Retinal pigment epithelial cell (primary cell): ENCODE measurements at regions not wholly inside any gene's neighbourhood (a gene's known extent, or its start where the extent isn't known, plus 50 kb on each side); places are given as distances from the start of the nearest gene placed in this dataset.
A peak's percentile ranks its signal among the peaks of the same experiment; 100 is the strongest.

Source experiments
- DNase-seq: peaks from one replicate; pipeline ENCODE4 v3.0.0-alpha.2; 2010; ENCODE audit warnings: low read depth
- H3K4me3 ChIP-seq: 2 replicates; pipeline ENCODE4 v1.5.1; 2011; ENCODE audit warnings: mild to moderate bottlenecking, low read length, control low read depth, moderate library complexity
- TF ChIP-seq, protein P1 (sequence below): conservative IDR thresholded peaks from 2 replicates; pipeline ENCODE4 v1.5.1; 2011; ENCODE audit warnings: low read depth, low read length, control low read depth, inconsistent platforms

DNA sequence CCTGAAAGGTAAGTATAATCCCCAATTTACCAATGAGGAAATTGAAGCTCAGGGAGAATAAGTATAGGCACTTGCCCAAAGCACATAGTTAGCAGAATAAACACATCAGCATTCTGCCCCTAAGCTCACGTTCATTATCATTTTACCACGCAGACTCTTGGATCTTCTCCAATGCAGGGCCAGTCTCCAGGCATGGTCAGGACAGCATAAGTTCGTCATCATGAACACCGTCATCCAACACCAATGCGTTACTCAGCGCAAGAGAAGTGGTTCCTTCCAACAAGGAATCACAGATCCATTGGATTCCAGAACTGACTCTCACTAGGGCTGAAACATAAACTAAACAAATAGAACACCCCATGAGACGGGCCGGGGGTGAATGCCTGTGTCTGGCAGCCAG, 86.5 kb upstream of the GPM6B start:
- DNase-seq, result no peak
- TF ChIP-seq, protein P1, sequence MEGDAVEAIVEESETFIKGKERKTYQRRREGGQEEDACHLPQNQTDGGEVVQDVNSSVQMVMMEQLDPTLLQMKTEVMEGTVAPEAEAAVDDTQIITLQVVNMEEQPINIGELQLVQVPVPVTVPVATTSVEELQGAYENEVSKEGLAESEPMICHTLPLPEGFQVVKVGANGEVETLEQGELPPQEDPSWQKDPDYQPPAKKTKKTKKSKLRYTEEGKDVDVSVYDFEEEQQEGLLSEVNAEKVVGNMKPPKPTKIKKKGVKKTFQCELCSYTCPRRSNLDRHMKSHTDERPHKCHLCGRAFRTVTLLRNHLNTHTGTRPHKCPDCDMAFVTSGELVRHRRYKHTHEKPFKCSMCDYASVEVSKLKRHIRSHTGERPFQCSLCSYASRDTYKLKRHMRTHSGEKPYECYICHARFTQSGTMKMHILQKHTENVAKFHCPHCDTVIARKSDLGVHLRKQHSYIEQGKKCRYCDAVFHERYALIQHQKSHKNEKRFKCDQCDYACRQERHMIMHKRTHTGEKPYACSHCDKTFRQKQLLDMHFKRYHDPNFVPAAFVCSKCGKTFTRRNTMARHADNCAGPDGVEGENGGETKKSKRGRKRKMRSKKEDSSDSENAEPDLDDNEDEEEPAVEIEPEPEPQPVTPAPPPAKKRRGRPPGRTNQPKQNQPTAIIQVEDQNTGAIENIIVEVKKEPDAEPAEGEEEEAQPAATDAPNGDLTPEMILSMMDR, result no peak
- H3K4me3 ChIP-seq, result no peak overlapping the region

DNA sequence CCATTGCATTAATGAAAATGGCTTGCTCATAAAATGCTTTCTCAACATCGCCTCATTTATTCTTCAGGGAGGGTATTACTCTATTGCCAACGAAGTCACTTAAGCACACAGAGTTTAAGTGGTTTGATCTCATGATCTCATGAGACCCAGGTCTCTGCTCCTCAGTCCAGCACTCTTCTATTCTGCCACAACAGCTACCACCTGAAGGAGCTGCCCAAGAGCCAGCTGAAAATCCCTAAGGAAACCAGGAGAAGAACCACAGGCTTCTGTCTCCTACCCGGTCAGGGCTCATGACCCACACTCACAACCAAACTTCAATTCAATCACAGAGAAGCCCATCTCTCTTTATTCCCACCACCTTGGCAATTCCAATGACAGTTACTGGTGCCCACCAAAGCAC, 85.5 kb upstream of the GPM6B start:
- no peak for DNase-seq
- TF ChIP-seq, protein P1, result no peak
- H3K4me3 ChIP-seq, result no peak overlapping the region

DNA sequence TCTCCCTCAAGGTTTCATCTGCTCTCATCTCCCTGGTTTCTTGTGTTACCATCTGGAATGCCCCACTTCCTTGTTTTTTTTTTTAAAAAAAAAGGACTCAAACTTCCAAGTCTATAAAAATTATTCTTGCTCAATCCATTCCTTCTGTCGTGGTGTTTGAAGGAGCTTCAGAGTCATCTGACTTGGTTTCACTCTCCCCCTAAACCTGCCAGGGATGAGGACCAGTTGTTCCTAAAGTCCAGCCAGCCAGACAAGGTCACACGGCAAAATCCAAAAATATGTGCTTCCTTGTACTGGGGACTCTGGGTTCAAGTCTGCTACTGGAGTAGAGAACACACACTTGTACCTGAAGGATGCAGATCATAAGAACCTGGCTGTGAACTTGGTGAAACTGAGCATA, 84.5 kb upstream of the GPM6B start:
- TF ChIP-seq, protein P1, result no peak
- no peak overlapping the region for H3K4me3 ChIP-seq
- DNase-seq, result no peak

DNA sequence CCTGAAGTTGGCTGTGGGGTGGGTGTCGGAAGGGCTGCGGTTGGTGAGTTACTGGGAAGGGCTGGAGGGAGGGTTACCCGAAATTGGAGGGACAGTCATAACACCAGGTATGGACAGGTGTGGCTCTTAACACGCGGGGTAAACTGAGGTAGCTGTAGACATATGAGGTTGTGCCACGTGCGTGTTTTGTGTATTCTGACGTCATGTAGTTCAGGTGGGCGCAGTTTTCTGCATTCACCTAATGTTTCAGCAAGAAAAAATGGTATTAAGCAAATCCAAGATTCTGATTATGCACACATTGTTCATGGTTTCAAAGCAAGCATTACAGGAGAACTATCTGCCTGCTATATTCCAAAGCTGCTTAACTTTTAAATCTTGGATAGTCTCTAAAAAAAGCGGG, 83.5 kb upstream of the GPM6B start:
- TF ChIP-seq, protein P1, result no peak
- H3K4me3 ChIP-seq, result no peak overlapping the region
- no peak for DNase-seq

DNA sequence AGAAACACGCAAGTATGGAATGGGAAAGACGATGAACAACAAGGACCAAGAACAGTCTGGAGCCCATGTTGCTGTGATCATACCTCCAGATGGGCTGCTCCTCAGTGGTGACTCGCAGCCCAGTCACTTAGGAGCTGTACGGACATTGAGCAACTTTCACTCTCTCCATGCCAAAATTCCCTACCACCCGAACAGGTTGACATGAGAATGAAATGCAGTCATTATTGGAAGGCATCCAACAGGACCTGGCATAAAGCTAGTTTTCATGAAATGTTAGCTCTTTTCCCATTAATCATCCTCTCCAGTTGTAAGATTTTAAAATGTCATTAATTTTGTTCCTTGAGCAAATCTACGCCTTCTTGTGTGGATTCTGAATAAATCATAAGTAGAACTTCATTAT, 82.7 kb upstream of the GPM6B start:
- peak; percentile 62 for DNase-seq
- TF ChIP-seq, protein P1, result no peak
- H3K4me3 ChIP-seq, result no peak overlapping the region

DNA sequence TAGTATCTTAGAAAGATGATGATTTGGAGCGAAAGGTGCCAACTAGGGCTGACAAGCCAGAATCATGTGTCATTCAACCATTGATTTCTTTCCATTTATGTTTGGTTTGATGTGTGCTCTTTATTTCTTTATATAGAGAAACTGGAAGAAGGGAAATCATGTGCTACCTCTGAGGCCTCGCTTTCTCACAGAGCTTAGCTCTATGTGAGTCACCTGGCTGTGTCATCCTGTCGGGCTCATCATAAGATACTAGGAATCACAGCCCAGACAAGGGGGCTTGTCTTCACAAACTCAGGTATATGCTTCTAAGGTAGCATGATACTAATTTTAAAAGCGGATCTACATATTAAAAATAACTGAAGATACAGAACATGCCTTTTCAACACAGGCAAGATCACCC, 81.7 kb upstream of the GPM6B start:
- TF ChIP-seq, protein P1, result no peak
- no peak for DNase-seq
- H3K4me3 ChIP-seq, result no peak overlapping the region

DNA sequence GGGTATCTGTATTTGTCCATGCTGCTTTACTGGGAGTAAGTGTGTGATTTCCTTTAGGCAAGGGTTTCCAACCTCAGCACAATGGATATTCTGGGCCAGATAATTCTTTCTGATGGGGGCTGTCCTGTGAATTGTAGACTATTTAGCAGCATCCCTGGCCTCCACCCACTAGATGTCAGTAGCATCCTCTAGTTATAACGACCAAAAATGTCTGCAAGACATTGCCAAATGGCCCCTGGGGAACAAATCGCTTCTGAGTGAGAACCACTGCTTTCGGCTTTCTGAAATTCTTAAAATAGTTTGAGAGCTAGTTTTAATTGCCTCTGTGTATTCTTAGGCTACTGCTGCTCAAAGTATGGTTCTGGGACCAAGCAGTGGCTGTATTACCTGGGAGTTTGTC, 81.2 kb upstream of the GPM6B start:
- TF ChIP-seq, protein P1, result peak; percentile 36
- DNase-seq, result no peak
- H3K4me3 ChIP-seq, result no peak overlapping the region
